CD4-positive, alpha-beta T cell treated with Interferon gamma for 1 hour (primary cell): ENCODE measurements at regions not wholly inside any gene's neighbourhood (a gene's known extent, or its start where the extent isn't known, plus 50 kb on each side); places are given as distances from the start of the nearest gene placed in this dataset.

ENCODE experiments used
- DNase-seq: peaks from one replicate; pipeline ENCODE4 v3.0.0-alpha.2; 2020

- DNase-seq = no peak
These were observed 474.0 kb upstream of the NRP1 start for GRCh38 chr10:33808475-33808874.

- no peak for DNase-seq
These were observed 473.3 kb upstream of the NRP1 start for GRCh38 chr10:33807531-33808359.

GRCh38 chr10:33805831-33806230 is 471.4 kb upstream of the NRP1 start:
- no peak for DNase-seq

GRCh38 chr10:33804584-33804983 is 470.1 kb upstream of the NRP1 start:
- DNase-seq = no peak

- DNase-seq = no peak
These were observed 468.8 kb upstream of the NRP1 start for GRCh38 chr10:33803248-33803647.

- no peak for DNase-seq
These were observed 468.1 kb upstream of the NRP1 start for GRCh38 chr10:33802566-33802965.

GRCh38 chr10:33801705-33802104 is 467.2 kb upstream of the NRP1 start:
- no peak for DNase-seq

GRCh38 chr10:33800986-33801385 is 466.5 kb upstream of the NRP1 start:
- no peak for DNase-seq

GRCh38 chr10:33800545-33800944 is 466.1 kb upstream of the NRP1 start:
- DNase-seq = no peak

GRCh38 chr10:33799944-33800323 is 465.5 kb upstream of the NRP1 start:
- no peak for DNase-seq

GRCh38 chr10:33799281-33799943 is 464.9 kb upstream of the NRP1 start:
- no peak for DNase-seq

GRCh38 chr10:33798754-33799153 is 464.3 kb upstream of the NRP1 start:
- DNase-seq = no peak

- DNase-seq = no peak
These were observed 462.2 kb upstream of the NRP1 start for GRCh38 chr10:33796680-33797079.

GRCh38 chr10:33795529-33795928 is 461.1 kb upstream of the NRP1 start:
- DNase-seq = no peak

- DNase-seq = no peak
These were observed 460.0 kb upstream of the NRP1 start for GRCh38 chr10:33794460-33794859.

- no peak for DNase-seq
These were observed 459.3 kb upstream of the NRP1 start for GRCh38 chr10:33793793-33794192.

- no peak for DNase-seq
These were observed 456.8 kb upstream of the NRP1 start for GRCh38 chr10:33791272-33791660.

- DNase-seq = no peak
These were observed 456.2 kb upstream of the NRP1 start for GRCh38 chr10:33790521-33791271.

- no peak for DNase-seq
These were observed 449.1 kb upstream of the NRP1 start for GRCh38 chr10:33783557-33783956.

- DNase-seq = no peak
These were observed 448.6 kb upstream of the NRP1 start for GRCh38 chr10:33783078-33783477.

GRCh38 chr10:33781606-33782395 is 447.3 kb upstream of the NRP1 start:
- no peak for DNase-seq

GRCh38 chr10:33780961-33781360 is 446.5 kb upstream of the NRP1 start:
- DNase-seq = no peak

- no peak for DNase-seq
These were observed 442.8 kb upstream of the NRP1 start for GRCh38 chr10:33777223-33777622.
